GM12872 (cell line): ENCODE measurements at regions not wholly inside any gene's neighbourhood (a gene's known extent, or its start where the extent isn't known, plus 50 kb on each side); places are given as distances from the start of the nearest gene placed in this dataset.

ENCODE experiments used
- CTCF ChIP-seq: IDR thresholded peaks from 3 replicates; pipeline ENCODE4 v1.5.1; 2011; ENCODE audit warnings: low read depth, mild to moderate bottlenecking, low read length, moderate library complexity; ENCODE audit not compliant: insufficient read depth

GRCh38 chr16:63066552-63066951 is 1030.3 kb upstream of the CDH8 start:
- TF ChIP-seq CTCF: no peak

- no peak for TF ChIP-seq CTCF
Measured at GRCh38 chr16:63061319-63061718, 1025.1 kb upstream of the CDH8 start.

- no peak for TF ChIP-seq CTCF
Measured at GRCh38 chr16:63059676-63060075, 1023.4 kb upstream of the CDH8 start.

- no peak for TF ChIP-seq CTCF
Measured at GRCh38 chr16:63057341-63057740, 1021.1 kb upstream of the CDH8 start.

- no peak for TF ChIP-seq CTCF
Measured at GRCh38 chr16:63050391-63050790, 1014.2 kb upstream of the CDH8 start.

- no peak for TF ChIP-seq CTCF
Measured at GRCh38 chr16:63038397-63039106, 1002.3 kb upstream of the CDH8 start.

- TF ChIP-seq CTCF: no peak
Measured at GRCh38 chr16:63037761-63038396, 1001.6 kb upstream of the CDH8 start.
